ENCODE measurements at regions not wholly inside any gene's neighbourhood (a gene's known extent, or its start where the extent isn't known, plus 50 kb on each side); places are given as distances from the start of the nearest gene placed in this dataset.

DNA sequence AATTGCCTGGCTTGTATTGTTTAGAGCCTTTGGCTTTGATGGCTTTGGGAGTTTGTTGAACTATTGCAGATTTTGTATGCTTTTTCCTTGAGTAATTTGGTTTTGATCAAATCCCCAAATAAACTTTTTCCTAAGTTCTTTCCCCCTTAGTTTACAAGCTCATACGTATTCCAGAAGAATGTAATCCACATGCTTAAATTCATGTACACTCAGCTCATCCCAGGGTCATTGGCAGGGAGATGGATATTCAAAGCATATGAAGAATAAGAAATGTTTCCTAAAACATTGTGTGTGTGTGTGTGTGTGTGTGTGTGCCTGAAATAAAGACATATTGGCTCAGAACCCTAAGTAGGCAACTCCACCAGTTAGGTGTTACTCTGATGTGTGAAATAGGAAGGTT is 89.4 kb downstream of the TMEM30B start:
- DNase-seq = peak; percentile 53

- DNase-seq = no peak
These were observed 90.8 kb downstream of the TMEM30B start for GRCh38 chr14:61190341-61190740.

DNA sequence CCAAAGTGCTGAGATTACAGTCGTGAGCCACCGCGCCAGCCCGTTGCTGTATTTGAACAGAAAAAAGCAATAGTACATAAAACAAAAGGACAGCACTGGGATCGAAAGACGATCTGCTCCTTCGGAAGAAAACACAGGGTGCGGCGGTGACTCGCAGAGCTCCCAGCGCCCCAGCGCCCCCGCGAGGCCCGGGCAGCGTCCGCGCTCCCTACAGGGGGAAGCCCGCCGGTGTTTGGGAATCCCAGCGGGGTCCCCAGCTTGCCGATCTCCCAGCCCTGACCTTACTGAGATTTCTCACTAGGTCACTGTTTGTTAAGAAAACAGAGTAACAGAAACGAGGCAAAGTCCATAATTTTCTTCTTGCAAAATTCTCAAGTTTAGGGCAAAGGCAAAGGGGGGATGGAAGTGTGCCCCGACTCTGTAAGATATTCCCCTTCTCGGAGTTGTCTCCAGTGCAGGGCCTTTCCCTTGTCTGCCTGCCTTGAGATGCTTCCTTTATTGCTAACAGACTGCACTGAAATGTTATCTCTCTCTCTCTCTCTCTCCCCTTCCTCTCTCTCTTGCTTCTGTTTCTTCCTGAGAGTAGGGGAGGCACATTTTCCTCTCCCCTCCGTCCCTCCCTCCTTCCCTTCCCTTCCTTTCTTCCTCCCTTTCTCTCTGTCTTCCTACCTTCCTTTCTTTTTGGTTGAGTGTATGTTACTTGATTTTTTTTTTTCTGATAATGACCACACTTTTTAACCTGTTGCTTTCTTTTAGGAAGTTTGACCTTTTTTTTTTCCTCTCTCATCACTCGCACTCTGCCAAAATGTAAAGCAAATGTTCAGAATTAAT is 91.9 kb downstream of the TMEM30B start:
- peak; percentile 77 for DNase-seq

DNA sequence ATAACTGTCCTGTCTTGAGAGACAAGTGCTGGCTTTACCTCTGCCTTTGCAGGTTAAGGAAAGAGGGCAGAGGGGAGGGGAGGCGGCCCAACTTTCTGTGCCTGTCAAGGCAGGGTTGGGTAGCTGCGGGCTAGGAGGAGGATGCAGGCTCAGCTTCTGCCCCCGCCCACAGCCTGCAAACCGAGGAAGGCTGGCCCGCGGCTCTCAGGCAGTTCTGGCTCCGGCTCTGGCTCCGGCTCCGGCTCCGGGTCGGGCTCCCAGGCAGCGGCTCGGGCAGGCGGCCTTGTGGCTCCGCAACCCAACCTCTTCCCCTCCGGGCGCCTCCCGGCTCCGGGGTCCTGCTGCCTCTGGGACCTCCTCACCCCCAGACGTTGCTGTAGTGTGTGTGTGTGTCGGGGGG is 92.9 kb downstream of the TMEM30B start:
- DNase-seq = peak; percentile 33

DNA sequence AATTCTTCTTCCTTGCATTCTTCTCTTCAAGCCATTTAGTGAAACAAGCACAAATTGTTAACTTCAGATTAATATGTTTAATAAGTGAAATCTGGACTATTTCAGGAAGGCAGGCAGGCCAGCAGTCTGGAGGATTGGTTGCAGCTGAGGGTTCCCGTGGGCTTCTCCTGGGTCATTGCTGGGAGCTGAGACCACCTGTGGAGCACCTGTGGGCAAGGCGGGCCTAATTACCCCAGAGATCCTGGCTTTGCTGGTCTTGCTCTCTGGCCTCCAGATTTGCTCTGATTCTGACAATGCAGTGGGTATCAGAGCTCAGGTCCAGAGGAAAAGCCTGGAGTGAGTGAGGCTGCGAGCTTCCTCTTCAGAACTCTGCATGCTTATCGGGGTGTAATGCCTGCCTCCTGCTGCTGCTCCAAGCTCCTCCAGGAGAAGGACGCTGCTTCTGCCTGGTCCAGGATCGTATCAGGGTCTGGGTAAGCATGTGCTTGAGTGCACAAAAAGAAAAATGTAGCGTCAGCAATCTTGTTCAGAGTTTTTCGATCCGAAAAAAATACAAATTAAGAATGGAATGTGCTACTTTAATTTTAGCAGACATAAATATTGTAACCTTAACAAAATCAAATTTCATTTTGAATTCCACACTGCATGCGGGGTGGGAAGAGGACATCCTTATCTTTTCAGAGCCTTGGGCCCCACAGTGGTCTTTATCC is 93.8 kb downstream of the TMEM30B start:
- DNase-seq = no peak

DNA sequence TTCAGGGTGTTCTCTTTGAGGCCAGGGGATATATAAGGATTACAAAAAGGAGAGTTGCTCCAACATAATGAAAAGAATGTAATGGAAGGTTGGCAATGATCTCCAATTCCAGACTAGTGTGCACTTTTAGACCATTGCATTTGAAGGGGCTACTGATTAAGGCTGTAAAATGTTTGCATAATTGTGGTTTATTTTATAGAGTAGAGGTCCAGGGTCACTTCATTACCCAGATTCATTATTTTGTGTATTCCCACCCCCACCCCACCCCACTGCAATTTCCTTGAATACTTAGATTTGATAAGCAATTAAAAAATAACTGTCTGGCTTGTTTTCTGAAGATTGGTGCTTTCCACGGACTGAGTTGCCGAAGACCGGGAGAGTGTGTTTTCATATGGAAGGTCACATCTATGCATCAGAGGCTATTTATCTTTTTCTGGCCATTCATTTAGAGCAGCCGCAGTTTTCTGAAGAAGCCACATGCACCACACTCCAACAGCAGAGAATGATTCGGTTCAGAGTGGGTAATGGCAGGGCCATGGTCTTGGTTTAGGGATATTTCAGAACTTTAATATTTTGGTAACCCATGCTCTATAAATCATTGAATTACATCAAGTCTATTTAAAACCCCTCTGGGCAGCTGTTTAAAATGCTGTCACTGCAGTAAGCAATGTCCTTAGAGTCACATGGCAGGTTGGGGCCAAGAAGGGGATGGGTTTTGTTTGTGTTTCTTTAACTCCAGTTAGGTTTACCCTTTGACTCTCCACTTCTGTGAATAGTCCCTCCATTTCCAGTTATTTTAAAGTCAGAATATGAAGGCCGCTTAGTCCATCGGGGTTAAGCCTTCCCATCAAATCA is 94.6 kb downstream of the TMEM30B start:
- DNase-seq = no peak

GRCh38 chr14:61185534-61185933 is 95.6 kb downstream of the TMEM30B start:
- DNase-seq = no peak

DNA sequence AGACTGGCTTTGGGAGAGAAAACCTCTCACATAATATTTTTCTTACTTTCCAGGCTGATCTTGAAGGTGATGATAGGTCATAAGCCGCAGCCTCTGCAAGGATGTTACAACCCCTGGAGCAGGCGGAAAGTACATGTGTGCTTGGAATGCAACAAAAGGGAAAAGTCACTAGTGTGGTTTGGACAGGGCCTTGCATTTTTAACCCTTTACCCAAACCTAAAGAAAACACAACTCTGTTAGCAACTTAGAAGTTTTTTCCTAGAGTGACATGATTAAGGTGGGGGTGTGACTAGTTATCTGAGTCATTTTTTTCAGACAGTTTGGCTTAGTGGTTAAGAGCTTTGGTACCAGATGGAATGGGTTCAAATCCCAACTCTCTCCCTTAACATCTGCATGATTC is 97.0 kb downstream of the TMEM30B start:
- DNase-seq = peak; percentile 100

GRCh38 chr14:61183196-61183885 is 97.8 kb downstream of the TMEM30B start:
- no peak for DNase-seq

DNA sequence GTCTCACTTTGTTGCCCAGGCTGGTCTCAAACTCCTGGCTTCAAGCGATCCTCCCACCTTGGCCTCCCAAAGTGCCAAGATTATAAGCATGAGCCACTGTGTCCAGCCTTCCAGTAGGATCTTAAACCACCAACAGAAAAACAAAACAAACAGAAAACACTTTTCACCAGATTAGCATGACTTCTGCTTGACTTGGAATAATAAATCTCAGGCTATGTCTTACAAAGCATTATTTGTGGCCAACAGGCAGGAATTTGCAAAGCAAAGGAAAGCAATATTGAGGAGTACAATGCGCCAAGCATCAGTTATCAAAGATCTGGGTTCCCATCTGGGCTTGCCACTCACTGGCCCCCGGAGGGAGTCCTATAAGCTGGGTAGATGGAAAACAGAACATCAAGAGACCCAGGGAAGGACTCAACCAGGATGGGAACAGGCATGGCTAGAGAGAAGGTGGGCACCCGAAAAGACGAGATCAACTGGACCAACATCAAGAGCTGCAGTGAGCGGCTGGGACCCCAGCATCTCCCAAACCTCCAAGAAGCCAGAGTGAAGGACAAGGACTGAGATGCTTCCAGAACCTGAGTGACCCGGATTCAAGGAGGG is 101.2 kb downstream of the TMEM30B start:
- DNase-seq = peak; percentile 55

- peak; percentile 54 for DNase-seq
These were observed 102.0 kb downstream of the TMEM30B start for GRCh38 chr14:61179061-61179690.

GRCh38 chr14:61178226-61179060 is 102.7 kb downstream of the TMEM30B start:
- peak; percentile 99 for DNase-seq

DNA sequence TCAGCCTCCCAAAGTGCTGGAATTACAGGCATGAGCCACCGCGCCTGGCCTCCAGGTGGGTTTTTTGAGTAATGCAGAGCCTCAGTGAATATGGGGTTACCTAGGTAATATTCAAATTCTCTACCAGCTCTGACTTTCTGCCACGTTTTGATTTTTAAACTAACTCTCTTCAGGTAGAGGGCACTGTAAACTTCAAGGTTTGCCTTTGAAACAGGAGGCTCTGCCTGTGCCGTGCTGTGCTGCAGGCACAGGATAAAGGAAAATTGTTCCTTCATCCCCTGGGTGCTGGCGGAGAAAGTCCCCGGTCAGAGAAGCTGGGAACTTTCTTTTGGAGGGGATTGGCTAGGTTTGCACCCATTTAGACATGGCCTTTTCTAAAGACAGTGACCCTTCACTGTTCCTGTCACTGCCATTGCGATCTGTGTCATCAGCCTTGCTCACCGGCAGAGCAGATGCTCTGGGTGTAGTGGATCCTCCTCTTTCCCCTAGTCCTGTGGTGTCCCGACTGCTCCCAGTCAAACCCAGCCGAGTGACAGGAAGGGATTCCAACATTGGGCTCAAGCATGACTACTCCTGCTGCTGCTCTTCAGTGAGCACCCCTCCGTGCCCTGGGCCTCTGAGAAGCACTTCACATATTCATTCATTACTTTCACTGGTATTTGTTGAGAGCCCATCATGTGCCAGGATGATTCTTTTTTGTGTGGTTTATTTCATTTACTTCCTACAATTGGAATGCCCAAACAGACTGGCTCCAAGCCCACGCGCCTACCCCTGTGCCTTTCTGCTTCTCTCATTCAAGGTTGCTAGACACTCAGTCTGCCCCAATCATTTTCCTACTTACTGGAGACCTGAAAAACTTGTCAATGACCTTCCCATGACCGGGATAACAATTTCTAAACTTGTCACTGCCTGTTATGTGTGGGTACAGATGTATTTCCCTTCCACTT is 103.6 kb downstream of the TMEM30B start:
- peak; percentile 65 for DNase-seq

DNA sequence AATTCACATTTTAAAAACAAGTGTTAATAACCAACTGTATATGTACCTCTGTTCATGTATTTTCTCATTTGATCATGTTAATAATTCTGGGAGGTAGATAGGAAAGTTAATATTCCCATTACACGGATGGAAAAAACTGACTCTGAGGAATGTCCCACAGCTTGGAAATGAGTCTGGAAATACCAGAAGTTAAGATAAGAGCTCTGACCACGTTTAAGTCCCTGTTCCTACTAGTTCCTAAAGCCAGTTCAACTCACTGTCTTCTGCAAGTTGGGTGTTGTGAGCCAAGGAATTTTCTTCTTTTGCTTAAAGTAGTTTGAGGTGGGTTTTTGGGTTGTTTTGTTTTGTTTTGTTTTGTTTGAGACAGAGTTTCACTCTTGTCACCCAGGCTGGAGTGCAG is 104.5 kb downstream of the TMEM30B start:
- DNase-seq = no peak

GRCh38 chr14:61174987-61175386 is 106.2 kb downstream of the TMEM30B start:
- peak; percentile 80 for DNase-seq

- DNase-seq = no peak
These were observed 106.7 kb downstream of the TMEM30B start for GRCh38 chr14:61174441-61174891.

DNA sequence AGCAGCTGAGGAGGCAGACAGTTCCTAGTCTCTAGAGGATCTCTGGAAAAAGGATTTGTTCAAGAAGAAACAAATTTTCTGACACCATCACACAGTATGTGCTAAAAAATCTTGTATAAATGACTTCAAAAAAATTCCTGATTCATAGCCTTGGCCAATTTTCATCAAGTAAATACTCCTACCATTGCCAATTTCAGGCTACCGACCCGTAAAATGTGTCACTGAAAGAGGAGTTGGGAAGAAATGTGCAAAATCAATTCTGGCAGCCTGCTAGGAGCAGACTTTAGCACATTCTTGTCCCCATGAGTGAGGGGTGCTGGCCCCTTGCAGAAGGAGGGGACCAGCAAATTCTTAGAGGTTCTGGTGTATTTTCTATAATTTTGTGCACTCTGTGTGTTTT is 109.4 kb downstream of the TMEM30B start:
- DNase-seq = no peak

- DNase-seq = no peak
These were observed 113.0 kb downstream of the TMEM30B start for GRCh38 chr14:61168141-61168540.

- no peak for DNase-seq
These were observed 113.5 kb downstream of the TMEM30B start for GRCh38 chr14:61167642-61168041.

DNA sequence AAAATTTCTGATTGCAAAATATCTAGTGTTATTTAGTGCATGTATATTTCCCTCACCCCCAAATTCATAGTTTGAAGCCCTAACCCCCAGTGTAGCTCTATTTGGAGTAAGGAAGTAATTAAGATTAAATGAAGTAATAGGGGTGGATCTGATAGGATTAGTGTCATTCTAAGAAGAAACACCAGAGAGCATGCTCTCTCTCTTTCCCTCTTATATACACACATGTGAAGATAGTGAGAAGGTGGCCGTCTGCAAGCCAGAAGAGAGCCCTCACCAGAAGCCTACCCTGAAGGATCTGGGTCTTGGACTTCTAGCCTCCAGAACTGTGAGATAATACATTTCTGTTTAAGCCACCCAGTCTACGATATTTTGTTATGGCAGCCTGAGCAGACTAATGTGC is 120.3 kb downstream of the TMEM30B start:
- no peak for DNase-seq
